HepG2 (cell line): ENCODE measurements at regions not wholly inside any gene's neighbourhood (a gene's known extent, or its start where the extent isn't known, plus 50 kb on each side); places are given as distances from the start of the nearest gene placed in this dataset.

Experiments used
- AFF4 ChIP-seq: sonication (generic); formaldehyde crosslinking; IDR thresholded peaks from 2 replicates; pipeline ENCODE4 v1.4.0; 2020; ENCODE audit warnings: missing genetic modification reagents
- DZIP1 ChIP-seq: sonication (generic); formaldehyde crosslinking; IDR thresholded peaks from 2 replicates; pipeline ENCODE4 v1.5.0; 2020; ENCODE audit warnings: mild to moderate bottlenecking, missing genetic modification reagents
- FOXK2 ChIP-seq: fragments of 450-650 bp; IDR thresholded peaks from 2 replicates; pipeline ENCODE4 v1.6.1; 2016
- HMG20B ChIP-seq: conservative IDR thresholded peaks from 2 replicates; pipeline ENCODE4 v1.6.1; 2016; ENCODE audit warnings: missing genetic modification reagents, missing compliant biosample characterization
- NFE2L2 ChIP-seq: fragments of 150-350 bp; IDR thresholded peaks from 2 replicates; pipeline ENCODE4 v1.6.1; 2014; ENCODE audit warnings: low read length
- XBP1 ChIP-seq: sonication (generic); formaldehyde crosslinking; IDR thresholded peaks from 2 replicates; pipeline ENCODE4 v1.5.0; 2020; ENCODE audit warnings: missing genetic modification reagents
- ZNF331 ChIP-seq: sonication (generic); formaldehyde crosslinking; IDR thresholded peaks from 2 replicates; pipeline ENCODE4 v1.4.0; 2020; ENCODE audit warnings: missing genetic modification reagents
- TF ChIP-seq, protein P1 (sequence below): IDR thresholded peaks from 2 replicates; pipeline ENCODE4 v1.6.1; 2016; ENCODE audit warnings: low read depth, missing genetic modification reagents, missing compliant biosample characterization
- TF ChIP-seq, protein P2 (sequence below): IDR thresholded peaks from 2 replicates; pipeline ENCODE4 v1.6.1; 2016; ENCODE audit warnings: low read depth, borderline replicate concordance

DNA sequence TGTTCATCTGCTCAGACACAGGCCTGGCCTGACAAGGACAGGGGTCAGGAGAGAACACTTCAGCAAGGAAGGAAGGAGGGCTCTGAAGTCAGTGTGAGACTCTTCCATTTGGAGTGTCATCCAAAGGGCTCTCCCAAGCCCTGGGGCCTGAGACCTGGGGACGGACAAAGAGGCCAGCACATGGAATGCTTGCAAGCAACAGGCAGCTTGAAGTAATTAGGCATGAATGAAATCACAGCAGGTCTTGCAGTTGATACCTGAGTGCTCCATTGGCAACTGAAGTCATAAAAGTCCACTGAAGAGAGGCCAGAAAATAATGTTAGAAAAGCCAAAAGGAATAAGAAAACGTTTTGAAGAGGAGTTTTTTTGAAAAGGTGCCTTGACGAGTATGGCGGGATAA, 231.7 kb downstream of the VAPA start (continued):
- TF ChIP-seq, protein P1, sequence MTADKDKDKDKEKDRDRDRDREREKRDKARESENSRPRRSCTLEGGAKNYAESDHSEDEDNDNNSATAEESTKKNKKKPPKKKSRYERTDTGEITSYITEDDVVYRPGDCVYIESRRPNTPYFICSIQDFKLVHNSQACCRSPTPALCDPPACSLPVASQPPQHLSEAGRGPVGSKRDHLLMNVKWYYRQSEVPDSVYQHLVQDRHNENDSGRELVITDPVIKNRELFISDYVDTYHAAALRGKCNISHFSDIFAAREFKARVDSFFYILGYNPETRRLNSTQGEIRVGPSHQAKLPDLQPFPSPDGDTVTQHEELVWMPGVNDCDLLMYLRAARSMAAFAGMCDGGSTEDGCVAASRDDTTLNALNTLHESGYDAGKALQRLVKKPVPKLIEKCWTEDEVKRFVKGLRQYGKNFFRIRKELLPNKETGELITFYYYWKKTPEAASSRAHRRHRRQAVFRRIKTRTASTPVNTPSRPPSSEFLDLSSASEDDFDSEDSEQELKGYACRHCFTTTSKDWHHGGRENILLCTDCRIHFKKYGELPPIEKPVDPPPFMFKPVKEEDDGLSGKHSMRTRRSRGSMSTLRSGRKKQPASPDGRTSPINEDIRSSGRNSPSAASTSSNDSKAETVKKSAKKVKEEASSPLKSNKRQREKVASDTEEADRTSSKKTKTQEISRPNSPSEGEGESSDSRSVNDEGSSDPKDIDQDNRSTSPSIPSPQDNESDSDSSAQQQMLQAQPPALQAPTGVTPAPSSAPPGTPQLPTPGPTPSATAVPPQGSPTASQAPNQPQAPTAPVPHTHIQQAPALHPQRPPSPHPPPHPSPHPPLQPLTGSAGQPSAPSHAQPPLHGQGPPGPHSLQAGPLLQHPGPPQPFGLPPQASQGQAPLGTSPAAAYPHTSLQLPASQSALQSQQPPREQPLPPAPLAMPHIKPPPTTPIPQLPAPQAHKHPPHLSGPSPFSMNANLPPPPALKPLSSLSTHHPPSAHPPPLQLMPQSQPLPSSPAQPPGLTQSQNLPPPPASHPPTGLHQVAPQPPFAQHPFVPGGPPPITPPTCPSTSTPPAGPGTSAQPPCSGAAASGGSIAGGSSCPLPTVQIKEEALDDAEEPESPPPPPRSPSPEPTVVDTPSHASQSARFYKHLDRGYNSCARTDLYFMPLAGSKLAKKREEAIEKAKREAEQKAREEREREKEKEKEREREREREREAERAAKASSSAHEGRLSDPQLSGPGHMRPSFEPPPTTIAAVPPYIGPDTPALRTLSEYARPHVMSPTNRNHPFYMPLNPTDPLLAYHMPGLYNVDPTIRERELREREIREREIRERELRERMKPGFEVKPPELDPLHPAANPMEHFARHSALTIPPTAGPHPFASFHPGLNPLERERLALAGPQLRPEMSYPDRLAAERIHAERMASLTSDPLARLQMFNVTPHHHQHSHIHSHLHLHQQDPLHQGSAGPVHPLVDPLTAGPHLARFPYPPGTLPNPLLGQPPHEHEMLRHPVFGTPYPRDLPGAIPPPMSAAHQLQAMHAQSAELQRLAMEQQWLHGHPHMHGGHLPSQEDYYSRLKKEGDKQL, result no peak
- TF ChIP-seq NFE2L2, result no peak
- TF ChIP-seq, protein P2, sequence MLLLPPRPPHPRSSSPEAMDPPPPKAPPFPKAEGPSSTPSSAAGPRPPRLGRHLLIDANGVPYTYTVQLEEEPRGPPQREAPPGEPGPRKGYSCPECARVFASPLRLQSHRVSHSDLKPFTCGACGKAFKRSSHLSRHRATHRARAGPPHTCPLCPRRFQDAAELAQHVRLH (CRISPR knock-in tag), result no peak
- TF ChIP-seq FOXK2, result no peak
- TF ChIP-seq AFF4, result no peak
- TF ChIP-seq XBP1 (CRISPR knock-in tag), result no peak
- TF ChIP-seq ZNF331 (CRISPR knock-in tag), result no peak
- TF ChIP-seq DZIP1 (CRISPR knock-in tag), result no peak
- TF ChIP-seq HMG20B (CRISPR knock-in tag), result no peak
